SH-SY5Y (cell line): ENCODE measurements at regions not wholly inside any gene's neighbourhood (a gene's known extent, or its start where the extent isn't known, plus 50 kb on each side); places are given as distances from the start of the nearest gene placed in this dataset.

Source experiments
- GATA2 ChIP-seq: IDR thresholded peaks from 2 replicates; pipeline ENCODE4 v1.6.1; 2011; ENCODE audit warnings: mild to moderate bottlenecking, low read depth, low read length
- GATA3 ChIP-seq: IDR thresholded peaks from 2 replicates; pipeline ENCODE4 v1.6.1; 2011; ENCODE audit warnings: low read depth, mild to moderate bottlenecking, low read length, moderate library complexity

- TF ChIP-seq GATA2: no peak
- no peak for TF ChIP-seq GATA3
Observed at GRCh38 chr3:22010997-22011396, 260.0 kb upstream of the ZNF385D start.

GRCh38 chr3:22012471-22012870, 261.5 kb upstream of the ZNF385D start:
- no peak for TF ChIP-seq GATA3
- TF ChIP-seq GATA2: no peak

- TF ChIP-seq GATA2: no peak
- no peak for TF ChIP-seq GATA3
Observed at GRCh38 chr3:22013641-22014040, 262.6 kb upstream of the ZNF385D start.

- TF ChIP-seq GATA2 (no peak), GATA3 (no peak)
Observed at GRCh38 chr3:22016197-22016596, 265.2 kb upstream of the ZNF385D start.

- TF ChIP-seq GATA2 (no peak), GATA3 (no peak)
Observed at GRCh38 chr3:22029480-22029879, 278.5 kb upstream of the ZNF385D start.

- no peak for TF ChIP-seq GATA2
- TF ChIP-seq GATA3: no peak
Observed at GRCh38 chr3:22039161-22039560, 288.2 kb upstream of the ZNF385D start.

GRCh38 chr3:22040150-22040549, 289.1 kb upstream of the ZNF385D start:
- TF ChIP-seq GATA2 (no peak), GATA3 (no peak)

GRCh38 chr3:22045882-22046281, 294.9 kb upstream of the ZNF385D start:
- TF ChIP-seq GATA2 (no peak), GATA3 (no peak)

GRCh38 chr3:22063500-22063899, 312.5 kb upstream of the ZNF385D start:
- TF ChIP-seq GATA3 (no peak), GATA2 (no peak)

GRCh38 chr3:22068619-22069018, 317.6 kb upstream of the ZNF385D start:
- TF ChIP-seq GATA3 (no peak), GATA2 (no peak)

- TF ChIP-seq GATA2 (no peak), GATA3 (no peak)
Observed at GRCh38 chr3:22088204-22088603, 337.2 kb upstream of the ZNF385D start.

GRCh38 chr3:22089284-22089683, 338.3 kb upstream of the ZNF385D start:
- TF ChIP-seq GATA2 (no peak), GATA3 (no peak)

- no peak for TF ChIP-seq GATA3
- TF ChIP-seq GATA2: no peak
Observed at GRCh38 chr3:22091329-22091728, 340.3 kb upstream of the ZNF385D start.

GRCh38 chr3:22098021-22098420, 347.0 kb upstream of the ZNF385D start:
- TF ChIP-seq GATA2: no peak
- no peak for TF ChIP-seq GATA3

- TF ChIP-seq GATA3: no peak
- TF ChIP-seq GATA2: no peak
Observed at GRCh38 chr3:22101351-22101750, 350.3 kb upstream of the ZNF385D start.

GRCh38 chr3:22101811-22102210, 350.8 kb upstream of the ZNF385D start:
- no peak for TF ChIP-seq GATA3
